Globus pallidus (tissue), 1 donor: ENCODE measurements at regions not wholly inside any gene's neighbourhood (a gene's known extent, or its start where the extent isn't known, plus 50 kb on each side); places are given as distances from the start of the nearest gene placed in this dataset.
"Not testable (repeated sequence)": the region's sequence is repeated elsewhere in the genome, so short reads cannot be mapped to it uniquely, and the experiment has no call there.

ENCODE experiments used
- DNase-seq: peaks from one replicate; pipeline ENCODE4 v3.0.0-alpha.2; 2015; ENCODE audit warnings: low spot score

- DNase-seq, result no peak
These were observed 371.5 kb downstream of the PRELID2 start for GRCh38 chr5:145463634-145464033.

DNA sequence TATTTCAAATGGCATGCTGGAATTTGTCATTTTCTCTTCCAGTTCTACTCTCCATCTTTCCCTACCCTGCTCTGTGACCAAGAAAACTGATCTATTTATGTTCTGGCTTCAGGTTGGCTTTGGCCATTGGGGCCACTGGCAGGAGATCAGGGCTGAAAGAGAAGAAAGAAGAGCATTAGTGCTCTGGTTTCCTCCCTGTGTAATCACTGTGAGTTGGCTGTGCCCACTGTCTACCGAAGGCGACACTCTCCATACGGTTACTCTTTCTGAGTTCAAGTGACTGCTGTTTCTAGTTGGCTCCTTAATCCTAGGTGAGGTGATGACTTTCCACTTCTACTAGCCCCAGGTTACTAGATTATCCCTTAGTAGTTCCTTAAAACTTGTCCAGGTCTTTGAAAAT lies 372.6 kb downstream of the PRELID2 start:
- DNase-seq, result no peak

- DNase-seq, result no peak
These were observed 384.8 kb downstream of the PRELID2 start for GRCh38 chr5:145450286-145450885.

GRCh38 chr5:145449794-145450193 lies 385.3 kb downstream of the PRELID2 start:
- no peak for DNase-seq

DNA sequence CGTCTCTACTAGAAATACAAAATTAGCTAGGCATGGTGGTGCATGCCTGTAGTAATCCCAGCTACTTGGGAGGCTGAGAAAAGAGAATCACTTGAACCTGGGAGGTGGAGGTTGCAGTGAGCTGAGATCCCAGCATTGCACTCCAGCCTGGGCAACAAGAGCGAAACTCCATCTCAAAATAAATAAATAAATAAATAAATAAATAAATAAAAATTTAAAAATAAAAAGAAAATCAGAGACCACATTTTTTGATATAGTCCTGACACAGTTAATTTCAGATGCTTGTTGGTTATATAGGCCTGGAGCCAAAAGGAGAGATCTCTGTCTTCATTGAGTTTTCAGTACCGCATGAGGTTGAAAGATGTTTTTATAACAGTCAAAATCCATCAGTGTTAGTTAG lies 388.3 kb downstream of the PRELID2 start:
- not testable (repeated sequence) for DNase-seq

DNA sequence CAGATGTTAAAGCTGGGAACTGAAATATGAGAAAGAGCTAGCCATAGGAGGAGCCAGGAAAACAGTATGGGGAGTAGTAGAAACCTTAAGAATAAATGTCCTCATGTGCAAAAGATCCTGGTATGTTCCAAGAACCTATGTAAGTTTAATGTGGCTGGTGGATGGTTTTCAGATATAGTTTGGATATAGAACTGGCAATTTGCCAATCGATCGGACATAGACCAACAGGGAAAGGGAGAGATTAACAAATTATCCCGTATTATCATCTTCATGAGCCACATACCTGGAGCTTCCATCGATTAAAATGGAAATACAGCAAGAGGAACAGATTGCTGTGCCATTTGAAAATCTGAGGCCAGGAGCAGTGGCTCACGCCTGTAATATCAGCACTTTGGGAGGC lies 388.7 kb downstream of the PRELID2 start:
- no peak for DNase-seq

- no peak for DNase-seq
These were observed 390.1 kb downstream of the PRELID2 start for GRCh38 chr5:145445027-145445426.

DNA sequence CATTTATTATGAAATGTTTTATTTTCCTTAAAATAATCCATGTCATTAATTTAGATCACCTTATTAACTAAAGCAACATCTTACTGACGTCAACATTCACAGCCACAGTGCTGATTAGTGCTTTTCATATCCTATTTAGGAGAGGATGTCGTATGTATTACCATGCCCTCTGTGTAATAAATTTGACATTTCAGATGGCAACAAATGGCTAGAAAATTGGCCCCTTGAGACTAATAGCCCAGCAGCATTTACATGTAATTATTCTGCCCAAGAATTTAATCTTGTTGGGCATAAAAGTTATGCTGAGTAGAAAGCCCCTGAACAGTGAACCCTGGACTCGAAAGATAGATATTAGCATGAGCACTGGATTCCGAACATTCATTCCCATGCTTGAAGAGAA lies 391.2 kb downstream of the PRELID2 start:
- no peak for DNase-seq

DNA sequence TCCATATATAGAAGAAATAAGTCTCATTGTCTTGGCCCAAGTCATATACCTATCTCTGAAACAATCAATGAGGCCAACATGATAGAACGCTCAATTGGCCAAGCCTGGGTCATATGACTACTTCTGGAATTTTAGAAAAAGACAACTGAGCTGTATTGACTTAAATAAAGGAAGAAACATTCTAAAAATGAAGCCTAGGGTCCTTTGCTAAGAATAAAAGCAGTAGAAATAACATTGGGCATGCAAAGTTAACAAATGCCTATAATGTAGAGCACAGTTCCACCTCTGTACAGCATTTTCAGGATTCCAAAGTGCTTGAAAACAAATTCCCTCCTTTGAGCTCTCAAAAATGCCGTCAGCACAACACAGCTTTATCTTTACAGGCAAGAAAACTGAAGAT lies 391.8 kb downstream of the PRELID2 start:
- DNase-seq, result no peak

DNA sequence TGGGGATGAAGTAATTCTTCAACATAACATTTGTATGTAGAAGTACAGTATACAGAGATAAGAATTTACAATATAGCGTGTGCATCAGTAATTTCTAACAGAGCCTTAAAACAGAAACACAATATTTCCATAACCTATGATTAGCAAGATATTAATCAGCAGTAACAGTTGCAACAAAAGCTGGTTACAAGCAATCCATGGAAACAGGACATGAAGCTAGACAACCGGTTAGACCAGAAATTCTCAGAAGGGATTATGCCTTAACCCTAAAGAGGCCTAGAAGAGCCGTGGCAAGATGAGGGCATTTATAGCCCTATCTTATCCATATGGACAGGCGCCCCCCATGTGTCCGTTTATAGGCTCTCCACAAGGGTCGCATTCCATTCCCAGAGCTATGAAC lies 392.5 kb downstream of the PRELID2 start:
- DNase-seq, result not testable (repeated sequence)

- DNase-seq, result no peak
These were observed 393.9 kb downstream of the PRELID2 start for GRCh38 chr5:145441228-145441627.

DNA sequence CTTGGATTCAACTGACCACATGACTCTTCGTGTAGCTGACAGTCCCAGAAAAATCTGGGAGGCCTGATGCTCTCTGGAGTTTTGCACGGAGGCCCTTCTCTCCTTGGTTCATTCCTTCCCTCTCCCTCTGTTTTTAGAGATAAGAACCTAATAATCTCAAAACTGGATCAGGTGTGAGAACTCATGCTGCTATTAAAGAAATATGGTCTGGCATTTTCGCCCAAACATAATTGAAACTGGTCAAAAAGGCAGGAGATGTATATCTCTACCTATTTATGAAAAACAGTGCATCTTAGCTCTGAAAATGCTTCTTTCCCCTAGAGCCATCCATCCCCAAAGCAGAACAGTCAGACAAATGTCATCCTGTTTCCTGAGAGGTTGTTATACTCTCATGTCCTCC lies 397.5 kb downstream of the PRELID2 start:
- DNase-seq, result no peak

GRCh38 chr5:145433077-145433476 lies 402.1 kb downstream of the PRELID2 start:
- no peak for DNase-seq

DNA sequence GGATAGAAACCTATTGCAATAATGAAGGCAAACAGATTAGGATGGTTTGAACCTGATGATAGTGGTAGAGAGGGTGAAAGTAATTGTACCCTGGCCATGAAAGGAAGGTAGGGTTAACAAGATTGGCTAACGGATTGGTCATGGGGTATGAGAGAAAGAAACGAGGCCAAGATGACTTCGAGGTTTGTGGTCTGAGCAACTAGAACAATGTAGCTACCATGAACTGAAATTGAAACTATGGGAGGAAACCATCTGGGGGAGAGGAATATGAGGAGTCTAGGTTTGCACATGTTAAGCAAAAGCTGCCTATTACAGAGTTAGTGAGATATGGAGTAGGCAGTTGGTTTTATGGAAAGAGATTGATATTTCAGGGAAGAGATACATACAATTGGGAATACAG lies 406.0 kb downstream of the PRELID2 start:
- no peak for DNase-seq

GRCh38 chr5:145408048-145408341 lies 427.1 kb downstream of the PRELID2 start:
- DNase-seq, result no peak

DNA sequence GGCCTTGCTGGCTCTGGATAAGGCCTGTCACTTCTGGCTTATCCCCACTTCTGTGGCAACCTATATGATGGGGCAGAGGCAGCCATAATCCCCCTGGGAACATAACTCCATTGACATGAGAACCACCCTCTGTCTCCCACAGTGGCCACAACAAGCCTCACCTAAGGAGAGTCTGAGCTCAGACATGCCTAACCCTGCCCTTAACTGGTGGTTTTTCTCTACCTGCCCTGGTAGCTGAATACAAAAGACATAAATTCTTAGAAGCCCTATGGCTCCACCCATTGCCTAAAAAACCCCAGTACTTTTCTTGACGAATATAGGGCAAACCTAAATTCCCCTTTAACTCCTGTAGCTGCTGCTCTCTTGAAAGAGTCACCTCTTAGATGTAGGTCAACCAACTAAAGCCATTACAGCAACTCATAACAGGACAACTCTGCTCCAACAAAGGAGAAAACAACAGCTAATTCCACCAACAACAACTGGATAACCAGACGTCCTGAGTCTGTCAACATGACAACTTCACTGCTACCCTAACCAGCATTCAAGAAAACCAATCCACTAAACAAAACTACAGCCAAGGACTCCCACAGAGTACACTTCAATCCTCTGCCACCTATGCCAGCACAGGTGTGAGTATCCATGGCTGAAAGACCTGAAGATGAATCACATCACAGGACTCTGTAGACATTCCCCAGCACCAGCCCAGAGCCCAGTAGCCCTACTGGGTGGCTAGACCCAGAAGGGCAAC lies 427.7 kb downstream of the PRELID2 start:
- DNase-seq, result no peak

GRCh38 chr5:145403992-145404391 lies 431.1 kb downstream of the PRELID2 start:
- DNase-seq, result no peak

DNA sequence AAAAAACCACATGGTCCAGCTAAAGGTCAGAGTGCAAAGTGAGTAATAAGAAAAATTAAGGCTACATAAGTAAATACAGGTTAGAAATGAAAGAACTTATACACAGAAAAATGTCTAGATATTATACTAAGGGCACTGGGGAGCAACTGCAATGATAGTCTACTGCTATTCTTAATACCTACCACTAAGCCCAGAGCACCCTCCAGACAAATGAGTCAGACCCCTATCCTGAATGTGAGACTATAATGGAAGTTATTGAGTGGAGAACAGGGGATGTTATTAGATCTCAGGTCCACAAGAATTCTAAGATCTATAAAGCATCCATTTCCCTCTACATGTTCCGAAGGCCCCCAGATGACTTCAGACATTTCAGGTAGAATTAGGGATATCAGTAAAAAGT lies 438.3 kb downstream of the PRELID2 start:
- no peak for DNase-seq

DNA sequence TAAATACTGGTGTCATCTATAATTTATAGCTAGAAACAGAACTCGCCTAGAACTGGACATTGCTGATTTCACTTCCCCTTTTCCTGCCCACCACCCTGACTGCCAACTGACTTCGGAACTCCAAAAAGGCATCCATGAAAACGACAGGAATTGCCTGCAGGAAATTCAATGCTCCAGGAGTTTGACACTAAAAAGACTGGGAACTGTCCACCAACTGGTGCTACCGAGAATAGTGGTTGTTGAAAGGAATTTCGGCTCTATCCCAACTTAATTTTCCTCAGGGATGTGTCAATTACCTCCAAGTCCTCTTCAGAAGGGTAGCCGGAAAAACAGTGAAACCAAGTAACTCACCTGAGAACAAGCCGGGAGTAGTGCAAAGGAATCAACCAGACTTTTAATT lies 440.0 kb downstream of the PRELID2 start:
- not testable (repeated sequence) for DNase-seq

DNA sequence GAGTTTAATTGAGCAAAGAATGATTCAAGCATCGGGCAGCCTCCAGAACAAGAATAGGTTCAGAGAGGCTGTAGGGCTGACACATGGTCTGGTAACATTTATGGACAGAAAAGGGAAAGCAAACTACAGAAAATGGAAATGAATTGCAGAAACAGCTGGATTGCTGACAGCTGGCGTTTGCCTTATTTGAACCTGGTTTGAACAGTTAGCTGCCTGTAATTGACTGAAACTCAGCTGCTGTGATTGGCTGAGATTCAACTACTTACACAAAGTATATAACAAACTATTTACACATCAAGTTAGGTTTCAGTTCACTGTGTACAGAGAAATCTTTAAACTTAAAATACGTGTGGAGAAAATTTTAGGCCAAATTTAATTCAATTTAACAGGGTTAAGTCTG lies 441.7 kb downstream of the PRELID2 start:
- no peak for DNase-seq

- no peak for DNase-seq
These were observed 446.1 kb downstream of the PRELID2 start for GRCh38 chr5:145389047-145389446.

DNA sequence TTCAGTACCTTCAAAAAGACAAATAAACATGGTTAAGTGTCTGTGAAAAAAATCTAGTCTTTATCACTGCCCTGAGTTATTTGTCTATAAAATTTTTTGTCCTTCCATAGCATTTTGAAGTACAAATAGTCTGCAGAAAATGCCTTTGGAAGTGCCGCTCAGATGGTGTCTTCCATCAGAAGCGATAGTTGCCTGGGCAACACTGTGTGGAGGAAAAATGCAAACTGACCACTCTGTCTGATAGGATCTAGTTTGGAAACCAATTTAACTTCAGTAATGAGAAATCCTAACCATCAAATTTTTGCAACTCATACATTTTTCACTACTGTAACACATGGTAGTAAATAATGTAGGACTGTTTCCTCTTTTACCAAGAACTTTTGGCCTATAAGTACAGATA lies 449.9 kb downstream of the PRELID2 start:
- DNase-seq, result no peak

DNA sequence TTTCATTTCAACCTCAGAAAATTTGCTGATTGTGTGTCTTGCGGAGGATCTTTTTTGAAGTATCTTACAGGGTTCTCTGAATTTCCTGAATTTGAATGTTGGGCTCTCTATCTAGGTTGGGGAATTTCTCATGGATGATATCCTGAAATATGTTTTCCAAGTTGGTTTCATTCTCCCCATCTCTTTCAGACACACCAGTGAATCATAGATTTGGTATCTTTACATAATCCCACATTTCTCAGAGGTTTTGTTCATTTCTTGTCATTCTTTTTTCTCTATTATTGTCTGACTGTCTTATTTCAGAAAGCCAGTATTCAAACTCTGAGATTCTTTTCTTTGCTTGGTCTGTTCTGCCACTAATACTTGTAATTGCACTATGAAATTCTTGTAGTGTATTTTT lies 456.9 kb downstream of the PRELID2 start:
- DNase-seq, result no peak

GRCh38 chr5:145375521-145375920 lies 459.6 kb downstream of the PRELID2 start:
- no peak for DNase-seq
